Central memory CD8-positive, alpha-beta T cell (primary cell): ENCODE measurements at regions not wholly inside any gene's neighbourhood (a gene's known extent, or its start where the extent isn't known, plus 50 kb on each side); places are given as distances from the start of the nearest gene placed in this dataset.
A peak's percentile ranks its signal among the peaks of the same experiment; 100 is the strongest.
"Not testable (repeated sequence)": the region's sequence is repeated elsewhere in the genome, so short reads cannot be mapped to it uniquely, and the experiment has no call there.

ENCODE experiments used
- ATAC-seq: fragments of 150-1000 bp; cut with Tn5 transposase; replicated peaks from 2 replicates; pipeline ENCODE4 v1.10.0; 2022; ENCODE audit warnings: mild to moderate bottlenecking, moderate FRiP score, moderate number of reproducible peaks; ENCODE audit not compliant: poor library complexity, severe bottlenecking; ENCODE audit errors: extremely low read depth
- DNase-seq, 2 donors: peaks; one replicate each; pipeline ENCODE4 v3.0.0; 2021; ENCODE audit warnings: low spot score in 2 of 2
- H3K27ac Mint-ChIP-seq: one replicate; pipeline ENCODE4 v1.8.0; 2022; ENCODE audit warnings: low read depth, mild to moderate bottlenecking, moderate library complexity, mixed read lengths
- H3K27me3 Mint-ChIP-seq: one replicate; pipeline ENCODE4 v1.8.0; 2022; ENCODE audit warnings: mixed read lengths
- H3K36me3 Mint-ChIP-seq: one replicate; pipeline ENCODE4 v1.8.0; 2022; ENCODE audit warnings: mild to moderate bottlenecking, moderate library complexity, mixed read lengths; ENCODE audit not compliant: insufficient read depth
- H3K4me1 Mint-ChIP-seq: one replicate; pipeline ENCODE4 v1.8.0; 2022; ENCODE audit warnings: mixed read lengths
- H3K4me3 Mint-ChIP-seq: one replicate; pipeline ENCODE4 v1.8.0; 2022; ENCODE audit warnings: mild to moderate bottlenecking, moderate library complexity, mixed read lengths
- H3K9me3 Mint-ChIP-seq: one replicate; pipeline ENCODE4 v1.8.0; 2022; ENCODE audit warnings: mixed read lengths

DNA sequence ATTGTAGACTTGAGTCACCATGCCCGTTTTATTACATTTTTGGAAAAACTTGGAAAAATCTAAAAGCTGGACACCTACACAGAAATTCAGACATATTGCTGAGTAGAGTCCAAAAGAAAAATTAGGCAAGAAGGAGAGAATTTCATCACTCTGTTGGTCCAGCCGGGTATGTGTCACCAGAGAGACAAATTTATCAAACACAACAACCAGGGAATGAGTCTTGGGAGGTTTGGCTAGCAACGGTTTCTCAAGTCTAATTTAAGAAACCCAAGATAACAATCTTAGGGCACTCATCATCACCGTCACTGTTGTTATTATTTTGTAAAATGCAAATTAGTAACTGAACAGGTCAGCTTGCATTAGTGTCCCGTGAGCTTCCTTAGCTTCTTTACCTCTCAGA lies 197.5 kb upstream of the C2CD4B start:
- no peak for DNase-seq
- Mint-ChIP-seq H3K27ac (no peak overlapping the region), H3K36me3 (peaks cover 2% of the 10 kb centered on the region), H3K4me3 (no peak overlapping the region), H3K4me1 (no peaks in the 10 kb centered on the region), H3K27me3 (peaks cover 83% of the 10 kb centered on the region), H3K9me3 (no peaks in the 10 kb centered on the region)
- no peak for ATAC-seq

DNA sequence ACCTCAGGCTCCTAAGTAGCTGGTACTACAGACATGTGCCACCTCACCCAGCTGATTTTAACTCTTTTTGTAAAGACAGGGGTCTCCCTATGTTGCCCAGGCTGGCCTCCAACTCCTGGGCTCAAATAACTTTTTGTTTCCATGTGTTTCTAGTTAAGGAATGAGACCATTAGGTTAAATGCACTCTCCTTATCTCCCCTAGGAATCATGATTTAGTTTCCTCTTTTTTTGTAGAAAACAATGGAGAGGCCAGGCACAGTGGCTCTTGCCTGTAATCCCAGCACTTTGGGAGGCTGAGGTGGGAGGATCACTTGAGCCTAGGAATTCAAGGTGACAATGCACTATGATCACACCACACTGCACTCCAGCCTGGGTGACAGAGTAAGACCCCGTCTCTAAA lies 198.8 kb upstream of the C2CD4B start:
- Mint-ChIP-seq H3K4me1 (no peaks in the 10 kb centered on the region), H3K27ac (no peak overlapping the region), H3K27me3 (peaks cover 71% of the 10 kb centered on the region), H3K4me3 (no peak overlapping the region), H3K36me3 (peaks cover 2% of the 10 kb centered on the region), H3K9me3 (no peaks in the 10 kb centered on the region)
- DNase-seq (no peak), ATAC-seq (no peak)

DNA sequence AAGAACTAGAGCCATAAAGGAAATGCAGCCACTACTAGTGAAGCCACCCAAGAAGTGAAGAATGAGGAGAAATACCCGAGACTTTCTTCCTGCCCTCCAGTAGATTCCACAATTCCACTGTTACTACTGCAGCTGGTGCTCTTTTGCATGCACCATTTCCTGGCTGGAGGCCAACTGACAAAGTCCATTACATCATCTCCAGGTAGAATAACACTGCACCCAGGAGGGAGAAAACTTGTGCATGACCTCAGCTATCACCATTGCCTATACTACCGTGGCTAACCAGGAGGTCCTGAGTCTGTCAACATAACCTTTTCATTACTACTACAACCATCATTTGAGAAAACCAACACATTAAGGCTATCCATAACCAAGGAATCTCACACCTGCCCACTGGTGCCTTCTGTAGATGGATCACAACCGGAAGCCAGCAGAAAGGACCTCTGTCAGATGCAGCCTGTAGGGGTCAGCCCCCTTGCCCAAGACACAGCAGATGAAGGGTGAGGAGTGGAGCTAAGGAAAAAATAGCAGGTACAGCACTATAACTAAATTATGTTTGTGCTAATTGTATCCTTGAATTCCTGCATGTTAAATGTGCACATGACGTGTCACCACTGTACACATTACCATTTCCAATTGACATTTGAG lies 200.8 kb upstream of the C2CD4B start:
- H3K9me3 Mint-ChIP-seq = no peaks in the 10 kb centered on the region
- no peak overlapping the region for H3K27ac Mint-ChIP-seq
- H3K36me3 Mint-ChIP-seq = peaks cover 2% of the 10 kb centered on the region
- H3K27me3 Mint-ChIP-seq = peaks cover 66% of the 10 kb centered on the region
- DNase-seq (no peak), ATAC-seq (no peak)
- H3K4me3 Mint-ChIP-seq = no peak overlapping the region
- H3K4me1 Mint-ChIP-seq = no peaks in the 10 kb centered on the region

DNA sequence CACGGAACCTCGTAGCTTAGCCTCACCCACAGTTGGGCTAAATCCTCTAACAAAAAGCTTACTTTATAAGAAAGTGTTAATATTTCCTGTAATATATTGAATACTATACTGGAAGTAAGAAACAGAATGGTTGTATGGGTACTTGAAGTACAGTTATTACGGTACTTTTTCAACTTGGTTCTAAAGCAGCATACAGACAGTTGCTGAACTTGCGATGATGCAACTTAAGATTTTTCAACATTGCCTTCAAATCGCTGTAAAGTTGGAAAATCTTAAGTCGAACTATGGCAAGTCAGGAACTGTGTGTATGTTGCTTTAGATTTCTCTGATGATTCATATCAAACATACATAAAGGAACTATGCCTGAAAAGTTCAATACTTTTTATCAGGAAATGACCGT lies 204.4 kb upstream of the C2CD4B start:
- H3K27ac Mint-ChIP-seq = no peak overlapping the region

DNA sequence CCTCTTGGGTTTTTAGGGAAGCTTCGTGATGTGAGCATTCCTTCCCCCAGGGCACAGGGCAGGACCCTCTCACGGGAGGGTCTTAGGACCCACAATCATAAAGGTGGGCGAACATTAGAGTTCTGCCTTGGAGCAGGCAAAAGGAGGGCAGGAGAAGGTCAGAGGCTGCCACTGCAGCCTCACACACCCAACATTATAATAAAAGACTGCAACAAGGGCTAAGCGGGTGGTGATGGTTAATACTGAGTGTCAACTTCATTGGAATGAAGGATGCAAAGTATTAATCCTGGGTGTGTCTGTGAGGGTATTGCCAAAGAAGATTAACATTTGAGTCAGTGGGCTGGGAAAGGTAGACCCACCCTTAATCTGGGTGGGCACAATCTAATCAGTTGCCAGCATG lies 206.6 kb upstream of the C2CD4B start:
- not testable (repeated sequence) for ATAC-seq, DNase-seq, H3K27ac Mint-ChIP-seq, H3K4me3 Mint-ChIP-seq, H3K9me3 Mint-ChIP-seq, H3K36me3 Mint-ChIP-seq, H3K4me1 Mint-ChIP-seq
- peaks cover 55% of the 10 kb centered on the region for H3K27me3 Mint-ChIP-seq

More for the DNA sequence above, 204.4 kb upstream of the C2CD4B start:
- H3K4me1 Mint-ChIP-seq = no peaks in the 10 kb centered on the region
- no peak overlapping the region for H3K4me3 Mint-ChIP-seq
- H3K27me3 Mint-ChIP-seq = peaks cover 72% of the 10 kb centered on the region
- H3K36me3 Mint-ChIP-seq = peaks cover 2% of the 10 kb centered on the region
- no peaks in the 10 kb centered on the region for H3K9me3 Mint-ChIP-seq
- no peak for ATAC-seq
- DNase-seq = no peak

DNA sequence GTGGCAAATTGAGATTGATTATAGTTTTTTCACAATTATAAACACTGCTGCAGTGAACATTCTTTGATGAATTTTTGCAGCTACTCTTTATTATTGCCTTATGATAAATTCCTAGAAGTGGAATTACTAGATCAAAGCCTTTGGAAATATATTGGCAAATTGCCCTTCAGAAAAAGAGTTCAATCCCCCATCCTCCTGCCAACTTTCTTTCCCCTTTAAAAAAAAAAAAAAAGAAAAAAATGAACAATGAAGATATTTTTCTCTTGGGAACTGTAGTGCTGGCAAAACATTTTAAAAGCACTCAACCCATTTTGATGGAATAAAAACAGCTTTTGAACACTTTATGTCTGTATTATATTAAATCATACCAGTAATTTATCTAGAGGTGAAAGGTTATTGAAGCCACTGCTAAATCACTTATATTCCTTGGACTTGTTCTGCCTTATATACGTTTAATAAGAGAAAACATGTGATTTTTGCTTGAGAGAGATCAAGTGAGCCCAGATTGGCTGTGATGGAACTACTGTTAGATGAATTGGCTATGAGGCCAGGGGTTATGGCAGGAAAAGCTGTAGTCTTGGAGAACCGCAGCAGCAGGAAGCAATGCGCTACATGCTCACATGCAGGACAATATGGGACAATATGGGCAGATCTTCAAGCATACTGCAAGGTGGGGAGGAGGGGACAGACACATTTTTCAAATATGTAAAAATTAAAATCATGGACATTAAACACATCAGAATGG lies 212.8 kb upstream of the C2CD4B start:
- ATAC-seq (no peak), DNase-seq (no peak)
- no peaks in the 10 kb centered on the region for H3K9me3 Mint-ChIP-seq
- H3K27me3 Mint-ChIP-seq = peaks cover 60% of the 10 kb centered on the region
- no peaks in the 10 kb centered on the region for H3K36me3 Mint-ChIP-seq
- no peaks in the 10 kb centered on the region for H3K4me1 Mint-ChIP-seq
- no peak overlapping the region for H3K27ac Mint-ChIP-seq
- no peak overlapping the region for H3K4me3 Mint-ChIP-seq

DNA sequence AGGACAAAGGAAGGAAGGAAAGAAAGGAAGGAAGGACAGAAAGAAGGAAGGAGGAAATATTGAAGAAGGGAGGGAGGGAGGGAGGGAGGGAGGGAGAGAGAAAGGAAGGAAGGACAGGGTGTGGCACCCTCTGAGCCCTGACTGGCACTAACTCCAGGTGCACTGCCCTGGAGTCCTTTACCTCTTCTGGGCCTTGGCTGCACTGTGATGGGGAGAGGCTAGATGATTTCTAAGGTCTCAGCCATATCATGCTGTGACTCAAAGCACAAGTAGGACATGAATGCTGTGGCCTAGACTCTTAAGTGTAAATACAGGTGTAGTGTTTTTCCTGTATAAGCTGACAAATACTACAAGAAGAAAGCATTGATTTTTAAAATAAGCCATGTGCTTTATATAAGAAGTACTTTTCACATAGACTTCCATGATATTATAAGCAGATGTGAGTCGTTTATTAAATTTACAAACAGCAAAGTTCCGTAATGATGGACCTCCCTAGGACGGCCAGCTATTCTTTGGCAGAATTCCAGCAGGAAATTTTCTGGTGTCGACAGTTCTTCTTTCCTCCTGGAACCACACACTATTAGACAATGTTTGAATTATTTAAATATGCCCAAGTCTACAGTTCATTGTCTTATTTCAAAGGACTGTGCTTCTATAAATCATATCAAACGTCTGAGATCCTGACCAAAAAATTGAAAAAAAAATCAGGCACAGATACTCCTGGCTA lies 213.8 kb upstream of the C2CD4B start:
- no peaks in the 10 kb centered on the region for H3K36me3 Mint-ChIP-seq
- DNase-seq = no peak
- no peak for ATAC-seq
- H3K27me3 Mint-ChIP-seq = peaks cover 59% of the 10 kb centered on the region
- H3K9me3 Mint-ChIP-seq = no peaks in the 10 kb centered on the region
- H3K4me1 Mint-ChIP-seq = no peaks in the 10 kb centered on the region
- H3K27ac Mint-ChIP-seq = no peak overlapping the region
- no peak overlapping the region for H3K4me3 Mint-ChIP-seq

DNA sequence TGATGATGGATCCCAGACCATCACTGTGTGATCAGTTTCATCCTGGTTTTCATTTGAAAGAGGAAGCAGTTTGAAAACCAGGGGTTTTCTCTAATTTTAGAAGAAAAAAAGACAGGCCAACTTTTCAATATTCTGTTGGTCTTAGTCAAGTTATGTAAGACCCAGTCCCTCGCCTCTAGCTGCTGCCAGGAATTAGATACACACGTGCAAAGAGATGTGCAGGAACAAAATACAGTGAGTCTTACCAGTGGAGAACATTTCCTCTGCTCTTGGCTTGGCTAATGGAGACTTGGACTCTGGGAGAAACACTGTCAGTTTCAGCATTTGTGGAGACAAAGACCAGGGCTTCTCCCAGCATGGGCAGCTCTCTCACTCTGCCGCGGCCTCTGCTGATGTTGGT lies 214.9 kb upstream of the C2CD4B start:
- Mint-ChIP-seq H3K36me3 (no peaks in the 10 kb centered on the region), H3K27ac (no peak overlapping the region), H3K27me3 (peaks cover 56% of the 10 kb centered on the region), H3K4me3 (no peak overlapping the region), H3K9me3 (no peaks in the 10 kb centered on the region), H3K4me1 (no peaks in the 10 kb centered on the region)
- DNase-seq (no peak), ATAC-seq (no peak)

DNA sequence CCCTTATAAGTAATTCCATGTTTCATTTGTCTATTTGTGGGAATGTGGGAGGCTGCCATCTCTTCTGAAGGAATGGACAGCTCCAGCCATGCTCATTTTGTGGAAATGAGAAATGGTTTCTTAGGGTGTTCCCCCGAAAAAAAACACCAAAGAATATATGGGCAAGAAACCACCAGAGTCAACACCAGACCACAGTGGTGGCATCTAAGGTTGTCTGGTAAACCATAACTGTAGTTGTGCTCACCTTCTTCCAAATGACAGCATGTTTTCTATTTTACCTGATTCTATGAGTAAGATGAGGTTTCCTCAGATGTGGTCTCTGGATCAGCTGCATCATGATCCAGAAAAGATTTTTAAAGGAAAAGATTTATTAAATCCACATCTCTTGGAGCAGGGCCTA lies 217.0 kb upstream of the C2CD4B start:
- no peaks in the 10 kb centered on the region for H3K36me3 Mint-ChIP-seq
- H3K27ac Mint-ChIP-seq = no peak overlapping the region
- H3K27me3 Mint-ChIP-seq = peaks cover 58% of the 10 kb centered on the region
- no peak overlapping the region for H3K4me3 Mint-ChIP-seq
- DNase-seq = no peak
- H3K4me1 Mint-ChIP-seq = no peaks in the 10 kb centered on the region
- no peaks in the 10 kb centered on the region for H3K9me3 Mint-ChIP-seq
- ATAC-seq = no peak

DNA sequence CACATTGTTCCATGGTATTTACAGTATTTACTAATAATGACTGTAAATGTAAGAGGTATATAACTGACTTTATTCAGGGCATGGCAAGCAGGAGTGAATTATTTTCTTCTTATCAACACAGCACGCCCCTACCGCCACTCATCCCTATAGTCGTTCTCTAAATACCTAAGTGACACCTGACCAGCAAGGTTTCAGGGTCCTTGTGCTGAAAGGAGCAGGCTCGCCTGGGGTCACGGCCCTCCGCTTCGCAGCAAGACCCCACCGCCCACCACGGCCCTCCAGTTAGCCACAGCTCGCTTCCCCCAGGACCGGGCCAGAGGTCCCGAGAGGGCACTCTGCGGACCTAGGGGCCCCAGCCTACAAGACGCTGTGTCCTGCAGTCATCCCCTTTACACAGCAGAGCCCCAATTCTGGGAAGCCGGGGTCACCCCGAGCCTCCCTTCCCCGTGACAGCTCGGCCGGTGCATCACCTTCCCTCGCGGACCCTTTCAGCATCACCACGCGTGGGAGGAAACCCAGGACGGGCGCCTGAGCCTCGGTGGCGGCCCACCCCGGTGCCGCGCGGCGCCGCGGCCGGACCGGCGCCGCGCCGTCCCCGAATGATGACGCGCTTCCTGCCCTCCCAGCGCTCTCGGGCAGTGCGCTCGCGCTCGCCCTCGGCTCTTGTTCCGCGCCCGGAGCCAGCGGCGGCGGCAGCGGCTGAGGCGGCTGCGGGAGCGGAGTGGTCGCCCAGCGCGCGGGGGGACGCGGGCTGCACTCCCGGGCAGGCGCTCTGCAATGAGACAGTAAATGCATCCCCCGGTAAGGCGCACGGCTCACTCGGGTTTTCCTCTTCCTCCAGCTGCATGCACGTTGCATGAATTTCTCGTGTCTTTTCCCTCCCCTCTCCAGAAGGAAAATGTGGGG lies 225.1 kb upstream of the C2CD4B start, which contains the start of gene TLN2:
TLN2 (plus strand) TSS at position 666 of the 906 bp plus-strand sequence.
- DNase-seq (peak; percentile 13 to 14), ATAC-seq (peak; percentile 65)
- Mint-ChIP-seq H3K9me3 (no peaks in the 10 kb centered on the region), H3K27ac (peak within 1 kb of the TSS; percentile 76), H3K4me3 (peak within 1 kb of the TSS; percentile 92), H3K36me3 (peaks cover 7% of the 10 kb centered on the region), H3K4me1 (peaks cover 20% of the 10 kb centered on the region), H3K27me3 (peaks cover 26% of the 10 kb centered on the region)

DNA sequence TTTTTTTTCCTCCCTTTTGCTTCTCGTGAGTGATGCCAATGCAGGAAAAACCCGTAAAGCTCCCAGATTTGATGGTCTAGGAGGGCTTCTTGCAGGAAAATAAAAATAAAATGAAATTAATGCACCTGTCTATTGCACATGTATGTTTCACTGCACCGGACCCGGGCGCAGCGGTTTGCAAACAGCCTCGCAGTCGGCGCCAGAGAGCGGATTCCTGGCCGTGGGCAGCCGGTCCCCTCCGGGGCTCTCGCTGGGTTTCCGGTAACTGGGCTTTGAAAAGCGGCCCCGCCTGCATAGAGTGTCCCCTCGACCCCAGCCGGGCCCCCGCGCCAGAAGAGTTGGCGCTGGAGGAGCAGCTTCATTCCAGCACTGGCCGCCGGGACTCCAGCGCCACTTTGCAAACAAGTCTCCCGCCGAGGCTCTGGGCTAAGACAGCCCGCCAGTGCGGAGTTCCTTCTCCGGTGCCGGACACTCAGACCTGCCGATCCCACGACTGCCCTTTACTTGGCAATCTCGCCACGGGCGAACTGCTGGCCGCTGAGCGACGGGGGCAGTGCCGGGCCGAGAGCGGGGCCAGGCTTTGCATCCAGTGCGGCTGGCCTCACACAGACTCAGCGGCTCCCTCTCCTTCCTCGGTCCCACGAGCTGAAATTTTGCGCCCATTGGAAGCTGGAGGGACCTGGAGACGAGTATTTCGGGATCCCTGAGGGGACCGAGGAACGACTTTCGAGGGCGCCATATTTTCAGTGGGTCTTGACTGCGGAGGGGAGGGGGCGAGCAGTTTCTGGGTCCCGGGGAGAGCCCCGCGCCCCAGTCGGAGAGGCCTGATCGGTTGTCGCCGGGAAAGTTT lies 225.9 kb upstream of the C2CD4B start:
- H3K4me1 Mint-ChIP-seq = peaks cover 20% of the 10 kb centered on the region
- DNase-seq = no peak
- peak; percentile 37 for ATAC-seq
- H3K27me3 Mint-ChIP-seq = peaks cover 21% of the 10 kb centered on the region
- H3K36me3 Mint-ChIP-seq = peaks cover 7% of the 10 kb centered on the region
- no peaks in the 10 kb centered on the region for H3K9me3 Mint-ChIP-seq
- peak overlapping the region; percentile 76 for H3K27ac Mint-ChIP-seq
- peak overlapping the region; percentile 92 for H3K4me3 Mint-ChIP-seq
